ENCODE measurements at regions not wholly inside any gene's neighbourhood (a gene's known extent, or its start where the extent isn't known, plus 50 kb on each side); places are given as distances from the start of the nearest gene placed in this dataset.

GRCh38 chr12:94736004-94736403 is 85.6 kb upstream of the TMCC3 start:
- H3K4me1 ChIP-seq (ENCODE audit: insufficient read depth, low read length, poor library complexity, severe bottlenecking), result peaks cover 2% of the 10 kb centered on the region
- no TSS peak for BruUV-seq (replicated peaks)
- ChIA-PET CTCF (no interaction called here), POLR2A (ENCODE audit: low non-redundant PET) (no interaction called here)
- H3K27ac ChIP-seq (ENCODE audit: low read depth, low read length, poor library complexity, severe bottlenecking), result no peak overlapping the region
- no peaks in the 10 kb centered on the region for H3K27me3 ChIP-seq (replicated peaks; ENCODE audit: insufficient read depth, low read depth, low read length, poor library complexity)
- no peaks in the 10 kb centered on the region for H3K9me3 ChIP-seq (ENCODE audit: low read depth, low read length, poor library complexity, severe bottlenecking)
- no peak overlapping the region for H3K4me3 ChIP-seq (ENCODE audit: low read depth, low read length, poor library complexity, severe bottlenecking)
- no peaks in the 10 kb centered on the region for H3K36me3 ChIP-seq (ENCODE audit: insufficient read depth, low read length, poor library complexity, severe bottlenecking)
- TF ChIP-seq EZH2 (IDR thresholded peaks at IDR 0.05; ENCODE audit: borderline replicate concordance, low read depth, low read length, poor library complexity, severe bottlenecking) (no peak), CTCF (conservative IDR thresholded peaks at IDR 0.05; ENCODE audit: low read depth, low read length) (no peak)
- intact Hi-C loops (cut with micrococcal nuclease; ENCODE audit: unreplicated experiment), result no loop called here
- no peak for DNase-seq (ENCODE audit: low spot score)

GRCh38 chr12:94733727-94734126 is 83.4 kb upstream of the TMCC3 start:
- no peak overlapping the region for H3K4me3 ChIP-seq (ENCODE audit: low read depth, low read length, poor library complexity, severe bottlenecking)
- intact Hi-C loops (cut with micrococcal nuclease; ENCODE audit: unreplicated experiment), result no loop called here
- CTCF ChIA-PET, result interaction anchor here (0.6 kb wide), 1 partner anchor 647 kb away, joined by 3 read pairs; no protein-coding TSS in a partner anchor

GRCh38 chr12:94732367-94732990 is 82.1 kb upstream of the TMCC3 start:
- H3K4me1 ChIP-seq (ENCODE audit: insufficient read depth, low read length, poor library complexity, severe bottlenecking), result peaks cover 9% of the 10 kb centered on the region
- CTCF ChIA-PET, result no interaction called here
- no peaks in the 10 kb centered on the region for H3K27me3 ChIP-seq (replicated peaks; ENCODE audit: insufficient read depth, low read depth, low read length, poor library complexity)

More at GRCh38 chr12:94733727-94734126, 83.4 kb upstream of the TMCC3 start:
- POLR2A ChIA-PET (ENCODE audit: low non-redundant PET), result no interaction called here
- H3K4me1 ChIP-seq (ENCODE audit: insufficient read depth, low read length, poor library complexity, severe bottlenecking), result peaks cover 9% of the 10 kb centered on the region
- no peaks in the 10 kb centered on the region for H3K9me3 ChIP-seq (ENCODE audit: low read depth, low read length, poor library complexity, severe bottlenecking)
- no peak overlapping the region for H3K27ac ChIP-seq (ENCODE audit: low read depth, low read length, poor library complexity, severe bottlenecking)
- no TSS peak for BruUV-seq (replicated peaks)
- no peaks in the 10 kb centered on the region for H3K27me3 ChIP-seq (replicated peaks; ENCODE audit: insufficient read depth, low read depth, low read length, poor library complexity)
- no peak for TF ChIP-seq CTCF (conservative IDR thresholded peaks at IDR 0.05; ENCODE audit: low read depth, low read length)
- no peak for TF ChIP-seq EZH2 (IDR thresholded peaks at IDR 0.05; ENCODE audit: borderline replicate concordance, low read depth, low read length, poor library complexity, severe bottlenecking)
- H3K36me3 ChIP-seq (ENCODE audit: insufficient read depth, low read length, poor library complexity, severe bottlenecking), result no peaks in the 10 kb centered on the region
- no peak for DNase-seq (ENCODE audit: low spot score)

More at GRCh38 chr12:94732367-94732990, 82.1 kb upstream of the TMCC3 start:
- BruUV-seq (replicated peaks), result no TSS peak
- TF ChIP-seq EZH2 (IDR thresholded peaks at IDR 0.05; ENCODE audit: borderline replicate concordance, low read depth, low read length, poor library complexity, severe bottlenecking) (no peak), CTCF (conservative IDR thresholded peaks at IDR 0.05; ENCODE audit: low read depth, low read length) (no peak)
- no peak overlapping the region for H3K4me3 ChIP-seq (ENCODE audit: low read depth, low read length, poor library complexity, severe bottlenecking)
- H3K36me3 ChIP-seq (ENCODE audit: insufficient read depth, low read length, poor library complexity, severe bottlenecking), result no peaks in the 10 kb centered on the region
- no peaks in the 10 kb centered on the region for H3K9me3 ChIP-seq (ENCODE audit: low read depth, low read length, poor library complexity, severe bottlenecking)
- DNase-seq (ENCODE audit: low spot score), result no peak
- no peak overlapping the region for H3K27ac ChIP-seq (ENCODE audit: low read depth, low read length, poor library complexity, severe bottlenecking)
- POLR2A ChIA-PET (ENCODE audit: low non-redundant PET), result no interaction called here
- intact Hi-C loops (cut with micrococcal nuclease; ENCODE audit: unreplicated experiment), result no loop called here

All from A673 (cell line).